CD4-positive, alpha-beta T cell treated with Interferon gamma for 1 hour (primary cell): ENCODE measurements at regions not wholly inside any gene's neighbourhood (a gene's known extent, or its start where the extent isn't known, plus 50 kb on each side); places are given as distances from the start of the nearest gene placed in this dataset.

ENCODE experiments used
- DNase-seq: peaks from one replicate; pipeline ENCODE4 v3.0.0-alpha.2; 2020

DNA sequence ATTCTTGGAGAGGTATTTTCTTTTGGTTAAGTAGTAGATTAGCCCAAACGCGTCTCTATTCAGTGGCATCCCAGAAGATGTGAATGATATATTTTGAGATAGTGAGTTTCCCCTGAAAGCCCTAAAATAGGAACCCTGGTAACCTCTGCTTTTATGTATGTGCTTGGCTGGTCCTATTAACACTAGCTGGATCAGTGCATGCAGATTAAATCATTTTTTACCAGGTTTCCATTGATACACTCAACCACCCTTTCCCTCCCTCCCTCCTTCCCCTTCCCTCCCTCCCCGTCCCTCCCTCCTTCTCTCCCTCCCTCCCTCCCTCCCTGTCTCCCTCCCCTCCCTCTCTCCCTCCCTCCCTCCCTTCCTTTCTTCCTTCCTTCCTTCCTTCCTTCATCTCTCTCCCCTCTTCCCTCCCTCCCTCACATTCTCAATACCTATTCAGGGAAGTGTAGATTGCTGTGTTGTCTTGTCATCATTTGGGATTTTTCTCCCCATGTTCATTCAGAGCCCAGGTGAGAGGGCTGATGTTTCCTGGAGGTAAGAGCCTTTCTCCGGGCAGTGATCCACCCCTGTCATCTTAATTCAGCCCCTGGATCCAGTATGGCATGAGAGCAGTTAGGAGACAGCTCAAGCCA lies 406.8 kb downstream of the PRDM2 start:
- no peak for DNase-seq

DNA sequence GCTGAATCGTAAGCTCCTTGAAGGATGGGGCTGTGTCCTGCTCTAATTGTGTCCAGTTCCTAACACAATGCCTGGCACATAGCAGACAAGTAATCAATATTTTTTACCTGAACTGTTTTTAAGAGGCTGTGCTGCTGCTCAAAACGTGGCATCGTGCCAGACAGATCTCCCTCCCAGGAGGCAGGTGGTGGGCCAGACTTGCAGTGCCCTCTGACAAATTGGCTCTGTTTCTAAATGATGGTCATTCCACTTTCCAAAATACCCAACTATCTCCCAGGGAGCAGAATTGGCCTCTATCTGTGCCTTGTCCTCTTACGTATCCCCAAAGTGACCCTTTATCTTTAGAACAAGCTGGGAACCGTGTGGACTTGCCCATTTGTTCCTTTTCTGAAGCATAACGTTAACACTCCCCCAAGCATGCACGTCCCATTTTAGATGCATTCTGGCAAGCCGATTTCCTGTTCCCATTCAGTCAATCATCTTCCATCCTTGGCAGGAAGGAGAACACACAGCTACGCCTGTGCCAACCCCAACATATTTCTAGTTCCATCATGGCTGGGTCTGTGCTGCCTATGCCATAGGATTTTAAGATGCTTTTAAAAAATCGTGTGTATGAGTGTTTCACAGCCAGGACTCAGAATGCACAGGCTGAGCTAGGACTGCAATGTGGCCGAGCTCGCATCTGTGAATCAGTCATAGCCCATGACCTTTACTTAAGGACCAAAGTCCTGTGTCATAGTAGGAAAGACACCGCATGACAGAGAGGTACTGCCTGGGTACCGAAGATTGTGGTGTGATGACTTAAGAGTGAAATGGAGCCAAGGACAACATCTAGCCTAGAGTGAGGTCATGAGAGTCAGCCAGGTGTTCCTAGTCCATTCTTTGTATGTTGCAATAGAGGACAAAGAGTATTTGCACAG lies 408.6 kb downstream of the PRDM2 start:
- no peak for DNase-seq

DNA sequence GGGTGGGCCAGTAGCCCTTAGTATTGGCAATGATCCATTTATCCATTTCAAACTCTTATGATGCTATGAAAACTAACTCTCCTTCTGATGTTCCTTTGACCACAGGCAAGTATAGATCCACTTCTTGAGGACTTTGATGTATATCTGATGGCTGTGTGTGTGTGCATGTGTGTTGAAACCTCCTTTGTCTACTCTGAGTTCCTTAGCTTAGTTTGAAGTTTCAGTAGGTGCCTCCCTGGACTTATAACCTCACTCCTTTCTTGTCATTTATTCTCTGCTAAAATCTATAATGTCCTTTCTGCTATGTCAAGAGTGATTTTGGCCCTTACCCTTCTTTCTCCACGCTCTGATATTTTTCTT lies 409.3 kb downstream of the PRDM2 start:
- no peak for DNase-seq

DNA sequence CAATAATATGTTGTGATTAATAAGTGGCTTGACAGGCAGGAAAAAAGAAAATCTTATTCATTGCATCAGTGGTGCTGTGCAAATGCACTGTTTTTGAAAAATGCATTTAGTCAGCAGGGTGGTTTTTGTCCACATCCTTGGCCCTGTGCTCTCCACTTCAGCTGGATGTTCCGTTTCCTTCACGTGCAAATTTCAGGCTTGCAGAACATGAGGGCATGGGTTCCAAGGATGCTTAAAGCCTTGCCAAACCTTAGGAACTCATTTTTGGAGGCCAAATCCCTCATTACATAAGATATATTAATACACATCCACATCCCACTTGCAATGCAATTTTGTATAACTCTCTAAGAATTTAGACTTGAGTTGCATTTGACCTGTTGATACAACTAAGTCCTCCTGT lies 410.1 kb downstream of the PRDM2 start:
- DNase-seq: no peak

DNA sequence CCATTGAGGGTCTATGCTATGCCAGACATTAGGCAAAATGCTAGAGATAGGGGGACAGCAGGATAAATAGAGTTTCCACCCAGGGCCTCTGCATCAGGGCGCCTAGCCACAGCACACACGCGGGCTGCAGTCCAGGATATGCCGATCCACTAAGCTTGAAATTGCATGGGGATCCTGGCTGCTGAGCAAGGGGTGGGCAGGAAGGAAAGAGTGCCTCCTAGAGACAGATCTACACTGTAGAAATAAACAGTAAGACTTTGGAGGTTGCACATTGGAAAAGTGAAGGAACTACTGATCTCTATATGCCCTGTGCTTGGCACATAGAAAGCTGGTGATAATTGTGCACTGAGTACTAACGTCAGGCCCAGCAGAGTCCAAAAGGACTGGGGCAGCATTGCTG lies 411.1 kb downstream of the PRDM2 start:
- DNase-seq: no peak

DNA sequence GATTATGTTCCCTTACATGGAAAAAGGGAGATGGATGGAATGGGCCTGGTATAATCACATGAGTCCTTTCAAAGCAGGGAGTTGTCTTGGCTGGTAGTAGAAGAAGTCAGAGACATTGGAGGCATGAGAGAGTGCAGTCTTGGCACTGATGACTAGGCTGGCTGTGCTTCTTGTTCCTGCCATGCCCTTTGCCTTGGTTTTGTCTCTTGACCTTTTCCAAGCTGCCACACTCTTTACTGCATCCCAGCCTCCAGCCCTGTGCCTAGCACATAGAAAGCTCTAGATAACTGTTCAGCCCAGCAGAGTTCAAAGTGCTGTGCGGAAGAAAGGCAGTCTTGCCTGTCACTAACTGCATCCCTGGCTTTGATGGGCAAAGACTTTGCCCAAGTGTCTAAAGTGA lies 412.6 kb downstream of the PRDM2 start:
- no peak for DNase-seq

DNA sequence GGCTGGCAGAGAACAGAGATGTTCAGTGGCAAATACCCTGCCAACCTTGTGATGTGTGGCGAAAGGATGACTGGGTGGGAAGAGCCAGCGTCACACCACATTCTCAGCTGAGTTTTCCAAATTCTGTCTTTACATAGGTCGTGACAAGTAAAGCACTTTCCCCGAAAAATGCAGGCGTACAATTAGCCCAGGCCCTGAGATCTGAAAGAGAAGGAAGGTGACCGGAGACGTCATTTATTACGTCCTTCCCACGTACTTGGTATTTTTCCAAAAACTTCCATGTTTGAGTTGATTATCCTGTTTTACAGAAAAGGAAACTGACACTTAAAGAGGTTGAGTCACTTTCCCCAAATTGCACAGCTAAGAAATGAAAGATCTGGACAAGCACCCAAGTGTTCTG lies 413.3 kb downstream of the PRDM2 start:
- no peak for DNase-seq

DNA sequence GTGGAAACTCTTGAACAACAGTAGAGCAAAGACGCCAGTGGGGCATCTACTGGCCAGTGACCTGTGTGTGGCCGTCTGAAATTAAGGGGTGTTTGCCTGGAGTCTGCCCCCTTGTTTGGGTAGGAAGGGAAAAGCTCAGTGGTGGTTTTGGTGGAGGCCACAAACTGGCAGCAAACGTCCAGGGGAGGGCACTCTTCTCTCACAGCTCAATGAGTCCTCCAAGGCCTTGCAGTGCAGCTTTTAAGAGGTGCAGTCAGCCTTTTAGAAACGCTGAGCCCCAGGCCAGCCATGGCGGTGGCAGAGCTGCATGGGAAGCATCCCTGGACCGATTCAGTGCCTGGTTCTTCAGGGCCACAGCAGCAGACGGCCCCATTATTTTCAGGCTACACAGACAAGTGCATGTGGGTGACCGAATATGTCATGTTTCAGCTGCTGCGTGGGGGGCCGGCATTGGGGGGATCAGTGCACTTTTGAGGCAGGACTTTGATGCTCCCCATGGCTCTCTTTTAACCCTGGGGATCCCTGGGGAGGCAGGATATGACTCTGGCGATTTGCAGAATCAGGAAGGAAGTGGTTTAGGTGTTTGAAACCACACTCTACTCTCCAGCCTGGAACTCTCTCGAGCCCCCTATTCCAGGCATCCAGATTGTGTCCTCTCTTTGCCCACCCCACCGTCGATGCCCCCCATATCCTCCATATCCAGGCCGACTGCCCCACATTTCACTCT lies 414.0 kb downstream of the PRDM2 start:
- DNase-seq: no peak

DNA sequence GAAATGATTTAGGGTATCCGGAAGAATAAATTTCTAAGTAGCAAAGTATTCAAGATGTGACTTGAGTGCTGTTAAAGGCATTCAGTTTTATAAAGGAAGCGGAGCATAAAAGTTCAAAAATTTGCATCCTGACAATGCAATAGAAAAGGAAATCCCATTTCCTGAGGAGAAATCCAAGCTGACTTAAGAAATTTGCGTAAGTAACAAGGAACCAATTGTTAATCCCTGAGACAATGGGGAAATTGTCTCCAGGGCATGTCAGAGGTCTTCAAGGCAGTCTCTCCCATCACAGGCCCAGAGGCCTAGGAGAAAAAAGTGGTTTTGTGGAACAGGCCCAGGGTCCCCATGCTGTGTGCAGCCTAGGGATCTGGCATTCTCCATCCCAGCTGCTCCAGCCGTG lies 416.0 kb downstream of the PRDM2 start:
- DNase-seq: no peak

DNA sequence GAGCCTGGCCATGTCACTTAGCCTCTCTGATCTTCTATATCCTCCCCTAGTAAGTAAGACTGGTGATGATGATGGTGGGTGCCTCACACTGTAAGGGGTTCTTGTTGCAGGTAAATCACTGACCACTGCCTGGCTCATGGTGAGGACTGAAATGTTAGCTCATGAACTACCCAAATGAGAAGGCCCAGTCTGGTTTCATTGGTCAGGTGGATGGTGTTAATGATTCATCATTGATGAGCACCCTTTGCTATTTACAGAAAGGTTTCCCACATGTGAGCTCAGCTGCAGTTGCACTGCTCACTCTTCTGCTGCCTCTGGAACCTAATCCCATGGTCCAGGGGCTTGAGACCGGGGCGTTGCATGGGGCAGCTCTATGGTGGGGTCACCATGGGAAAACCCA lies 417.7 kb downstream of the PRDM2 start:
- no peak for DNase-seq

DNA sequence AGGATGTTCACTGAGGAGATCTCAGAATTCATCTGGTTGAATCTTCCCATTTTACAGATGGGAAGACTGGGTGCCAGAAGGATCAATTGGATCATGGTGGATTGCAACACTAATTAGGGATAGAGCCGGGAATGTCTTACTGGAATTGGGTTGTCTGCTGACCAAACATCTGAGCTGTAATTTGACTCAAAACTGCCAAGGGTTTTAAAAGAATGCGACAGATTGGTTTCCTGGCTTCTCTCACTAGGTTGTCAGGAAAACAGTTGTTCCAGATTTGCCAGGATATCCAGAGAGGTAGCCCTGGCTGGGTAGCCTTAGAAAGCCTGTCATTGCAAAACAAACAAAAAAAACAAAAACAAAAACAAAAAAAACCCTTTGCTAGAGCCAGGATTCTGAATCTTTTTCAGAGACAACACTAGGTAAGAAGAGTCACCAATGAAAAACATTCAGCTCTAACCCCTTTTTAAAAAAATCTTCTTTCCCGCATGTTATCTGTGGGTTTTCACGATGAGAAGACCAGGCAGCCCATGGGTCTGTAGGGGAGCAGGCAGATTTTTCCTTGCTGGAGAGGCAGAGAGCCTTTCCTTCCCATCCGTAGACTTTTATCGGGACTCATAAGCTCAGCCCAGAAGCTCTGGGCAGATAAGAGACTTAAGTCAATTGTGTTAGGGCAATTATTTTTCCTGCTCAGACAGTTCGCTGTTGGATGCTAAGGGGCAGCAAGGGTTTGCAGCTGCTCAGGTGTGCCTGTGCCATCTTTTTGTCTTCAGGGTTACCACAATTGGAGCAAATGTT lies 418.9 kb downstream of the PRDM2 start:
- DNase-seq: no peak

DNA sequence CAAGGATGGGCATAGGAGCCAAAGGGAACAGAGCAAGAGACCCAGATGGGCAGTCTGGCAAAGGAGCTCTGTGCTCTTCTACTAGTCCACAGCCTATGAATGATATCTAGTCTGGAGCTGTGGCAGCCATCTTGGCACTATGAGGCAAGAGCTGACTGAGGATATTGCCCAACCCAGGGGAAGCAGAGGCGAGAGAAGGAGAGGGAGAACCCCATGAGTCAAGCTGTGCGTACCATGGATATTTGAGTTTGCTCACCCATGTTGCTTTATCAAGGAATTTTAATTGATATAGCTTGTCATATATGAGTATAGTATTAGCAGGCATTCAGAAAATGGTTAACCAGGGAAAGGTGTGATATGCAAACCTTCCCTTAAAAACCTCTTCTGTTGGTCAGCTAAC lies 420.9 kb downstream of the PRDM2 start:
- DNase-seq: no peak

DNA sequence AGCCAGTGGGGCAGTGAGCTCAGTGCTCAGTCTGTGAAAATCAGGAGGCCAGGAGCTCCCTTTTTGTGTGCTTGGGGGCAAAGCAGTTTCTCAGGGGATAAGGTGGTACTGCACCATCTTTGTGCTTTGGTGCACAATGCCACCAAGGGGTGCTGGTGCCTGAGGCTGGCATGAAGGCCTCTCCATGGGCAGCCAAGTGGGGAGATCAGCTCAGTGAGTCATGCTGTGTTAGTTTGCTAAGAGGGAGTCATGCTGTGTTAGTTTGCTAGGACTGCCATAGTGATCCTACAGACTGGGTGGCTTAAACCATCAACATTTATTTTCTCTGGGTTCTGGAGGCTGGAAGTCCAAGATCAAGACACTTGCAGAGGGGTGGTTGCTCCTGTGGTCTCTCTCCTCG lies 428.1 kb downstream of the PRDM2 start:
- no peak for DNase-seq

DNA sequence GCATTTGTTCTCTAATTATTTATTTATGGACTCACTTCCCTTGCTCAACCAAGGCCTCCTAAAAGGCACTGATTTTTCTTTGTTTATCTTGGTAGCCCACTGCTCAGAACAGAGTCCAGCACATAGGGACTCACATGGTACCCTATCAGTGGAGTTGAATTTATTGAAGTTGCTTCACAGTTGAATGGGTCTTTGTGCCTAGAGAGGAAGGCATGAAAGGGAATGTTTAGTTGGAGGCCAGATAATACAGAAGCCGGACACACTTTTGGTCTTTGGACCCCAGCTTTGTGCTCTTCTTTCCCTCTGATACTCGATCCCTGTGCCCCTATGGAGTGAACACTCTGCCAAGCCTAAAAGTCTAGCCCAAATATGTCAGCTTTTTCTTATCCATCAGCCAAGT lies 429.0 kb downstream of the PRDM2 start:
- DNase-seq: no peak

DNA sequence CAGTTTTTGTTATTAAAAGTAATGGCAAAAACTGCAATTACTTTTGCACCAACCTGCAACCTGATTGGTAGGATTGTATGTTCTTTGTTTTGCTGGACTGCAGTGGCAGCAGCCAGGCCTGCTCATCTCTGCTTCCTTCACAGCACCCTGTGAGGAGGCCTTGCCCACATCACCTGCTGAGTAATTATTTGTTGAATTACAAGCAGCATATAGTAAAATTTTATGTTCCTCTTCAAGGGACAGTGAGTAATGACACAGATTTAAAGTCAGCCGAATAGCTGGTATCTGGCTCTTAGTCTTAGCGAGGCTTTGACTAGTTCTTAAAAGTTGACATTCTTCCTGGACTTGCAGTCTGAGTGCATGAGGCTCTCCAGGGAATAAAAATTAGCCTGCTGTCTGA lies 435.1 kb downstream of the PRDM2 start:
- no peak for DNase-seq

DNA sequence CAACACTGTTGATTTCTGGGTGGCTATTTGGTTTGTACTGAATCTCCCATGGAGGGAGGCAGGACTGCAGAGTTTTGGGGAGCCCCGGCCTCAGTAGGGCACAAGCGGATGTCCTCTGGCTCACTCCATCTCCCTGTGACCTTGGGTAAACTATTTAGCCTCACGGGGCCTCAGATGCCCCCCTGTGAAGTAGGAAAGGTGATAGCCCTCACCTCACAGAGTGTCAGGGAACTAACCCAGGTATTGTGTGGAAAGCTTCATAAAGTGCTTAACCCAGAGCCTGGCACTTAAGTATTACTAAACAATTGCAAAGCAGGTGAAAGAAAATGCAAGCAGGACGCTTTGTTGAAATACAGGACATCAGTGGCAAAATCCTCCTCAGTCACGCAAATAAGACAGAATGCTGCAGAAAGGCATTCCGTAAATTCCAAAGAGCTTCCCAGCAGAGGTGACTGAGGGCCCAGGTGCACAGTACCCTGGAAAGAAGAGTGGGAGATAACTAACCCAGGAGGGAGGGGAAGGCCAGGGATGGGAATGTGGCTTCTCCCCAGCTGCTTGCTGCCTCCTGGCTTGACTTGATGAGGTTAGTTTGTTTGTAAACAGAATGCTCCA lies 436.3 kb downstream of the PRDM2 start:
- DNase-seq: no peak

DNA sequence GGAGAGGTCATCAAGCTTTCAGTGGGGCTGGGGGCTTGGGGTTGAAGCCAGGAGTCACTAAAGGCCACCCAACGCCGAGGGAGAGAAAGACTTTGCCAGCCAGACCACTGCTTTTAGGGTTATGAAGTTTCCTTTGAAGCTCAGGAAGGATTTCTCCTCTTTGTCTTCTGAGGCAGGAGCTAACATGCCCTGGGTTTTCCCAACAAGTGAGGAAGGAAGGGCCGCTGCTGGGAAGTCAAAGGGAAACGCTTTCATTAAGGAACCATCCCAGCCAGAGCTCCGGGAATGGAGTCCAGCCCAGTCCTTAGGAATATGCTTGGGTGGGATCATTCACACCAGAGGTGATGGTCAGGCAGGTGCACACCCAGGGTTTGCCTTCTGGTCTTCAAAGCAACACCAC lies 436.9 kb downstream of the PRDM2 start:
- no peak for DNase-seq

DNA sequence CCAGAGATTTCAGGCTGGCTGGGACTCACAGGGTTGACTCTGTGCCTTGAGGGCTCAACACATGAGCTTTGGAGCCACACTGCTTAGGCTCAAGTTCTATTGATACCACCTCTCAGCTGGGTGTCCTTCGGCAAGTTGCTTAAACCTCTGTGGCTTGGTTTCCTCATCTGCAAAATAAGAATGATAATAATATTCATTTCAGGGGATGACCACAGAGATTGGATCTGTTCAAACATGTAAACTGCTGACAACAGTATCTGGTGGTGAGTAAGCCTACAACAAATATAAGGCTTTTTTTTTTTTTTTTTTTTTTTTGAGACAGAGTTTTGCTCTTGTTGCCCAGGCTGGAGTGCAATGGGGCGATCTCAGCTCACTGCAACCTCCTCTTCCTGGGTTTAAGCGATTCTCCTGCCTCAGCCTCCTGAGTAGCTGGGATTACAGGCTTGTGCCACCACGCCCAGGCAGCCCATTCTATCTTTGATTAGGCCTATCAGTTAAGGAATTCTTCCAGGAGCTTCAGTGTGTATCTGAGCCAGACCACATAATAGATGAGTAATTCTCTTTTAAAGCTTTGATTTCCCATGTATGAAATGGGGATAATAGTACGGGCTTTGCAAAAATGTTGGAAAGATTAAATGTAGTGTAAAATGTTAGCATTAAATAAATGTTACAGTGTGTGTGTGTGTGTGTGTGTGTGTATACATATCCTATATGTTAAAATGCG lies 437.6 kb downstream of the PRDM2 start:
- no peak for DNase-seq

DNA sequence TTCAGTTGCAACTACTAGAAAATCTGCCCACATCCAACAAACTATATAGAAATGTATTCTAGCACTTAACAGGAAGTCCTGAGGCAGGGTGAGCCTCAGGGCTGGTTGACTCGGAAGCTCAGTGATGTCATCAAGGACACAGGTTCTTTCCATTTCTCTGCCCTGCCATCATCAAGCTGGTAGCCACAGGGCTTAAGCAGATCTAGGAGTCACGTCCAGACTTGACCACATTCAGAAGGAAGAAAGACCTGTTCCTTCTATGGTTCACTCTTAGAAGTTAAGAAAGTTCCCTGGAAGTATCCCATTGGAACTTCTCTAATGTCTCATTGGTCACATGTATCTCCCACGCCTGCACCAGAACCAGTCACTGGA lies 438.1 kb downstream of the PRDM2 start:
- no peak for DNase-seq

DNA sequence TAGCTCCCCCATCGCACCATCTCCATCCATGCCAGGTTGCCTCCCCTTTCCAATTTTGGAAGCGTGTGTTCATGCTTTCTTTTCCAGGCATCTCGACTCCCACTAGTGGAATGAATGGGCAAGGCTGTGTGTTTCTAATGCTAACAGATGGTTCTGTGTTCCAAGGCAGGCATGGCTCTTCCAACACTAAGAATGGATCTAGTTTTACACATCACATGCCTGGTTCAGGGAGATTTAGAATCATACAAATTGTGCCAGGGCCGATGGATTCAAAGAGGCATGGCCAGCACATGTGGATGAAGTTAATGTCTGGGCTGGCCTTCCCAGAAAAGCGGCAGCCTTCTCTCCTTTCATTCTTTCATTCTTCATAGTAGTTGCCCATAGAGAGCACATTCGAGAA lies 438.7 kb downstream of the PRDM2 start:
- DNase-seq: no peak

DNA sequence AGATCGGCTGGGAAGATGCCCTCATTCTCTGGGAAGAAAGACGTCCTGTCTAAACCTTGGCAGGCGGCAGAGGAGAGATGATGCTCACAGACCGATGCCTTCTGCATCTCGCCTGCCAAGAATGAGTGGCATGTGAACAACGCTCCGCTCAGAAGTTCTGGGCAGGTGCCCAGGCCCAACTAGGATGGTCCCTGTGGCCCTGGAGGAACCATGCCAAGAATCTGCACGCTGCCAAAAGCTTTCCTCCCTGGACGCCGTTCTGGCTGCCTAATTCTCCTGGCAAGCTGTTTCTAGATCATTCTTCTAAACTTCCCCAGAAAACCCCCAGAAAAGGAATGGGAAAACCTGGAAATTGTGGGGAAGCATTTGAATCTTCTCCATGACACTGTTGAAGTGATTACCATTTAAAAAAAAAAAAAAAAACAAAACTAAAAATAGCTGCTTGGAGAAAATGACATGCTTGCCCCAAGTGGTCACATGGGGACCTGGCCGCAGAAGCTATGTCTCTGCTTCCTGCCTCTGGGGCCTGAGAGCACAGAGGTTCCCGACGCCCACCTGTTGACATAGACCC lies 440.9 kb downstream of the PRDM2 start:
- no peak for DNase-seq

DNA sequence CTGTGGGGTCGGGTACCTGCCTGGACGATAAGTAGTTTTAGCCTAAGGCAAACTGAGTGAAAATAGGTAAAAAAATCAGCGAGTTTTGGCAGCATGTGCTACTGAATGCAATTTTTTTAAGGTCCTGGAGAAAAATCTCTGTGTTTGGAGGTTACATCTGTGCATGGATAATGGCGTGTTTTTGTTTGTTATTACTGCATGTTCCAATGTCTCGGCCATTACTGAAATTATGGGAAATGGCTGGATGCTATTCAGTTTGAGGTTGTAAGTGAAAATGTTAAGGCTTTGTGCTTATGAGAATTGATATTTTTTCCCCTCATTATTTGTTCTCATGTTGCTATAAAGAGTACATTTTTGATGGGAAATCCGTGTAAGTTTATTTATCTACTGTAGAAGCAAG lies 441.7 kb downstream of the PRDM2 start:
- DNase-seq: no peak
